Breast epithelium (tissue), 4 donors: ENCODE measurements at regions not wholly inside any gene's neighbourhood (a gene's known extent, or its start where the extent isn't known, plus 50 kb on each side); places are given as distances from the start of the nearest gene placed in this dataset.

Experiments used
- DNase-seq, 2 donors: peaks; one replicate each; pipeline ENCODE4 v3.0.0-alpha.2; 2019; ENCODE audit warnings: low spot score in 2 of 2
- H3K27ac ChIP-seq, 2 donors: fragments of 200-600 bp; sonication (generic) in 1 of 2; one replicate each; pipeline ENCODE4 v1.5.1; 2016 to 2019; ENCODE audit warnings: mild to moderate bottlenecking in 1 of 2
- H3K27me3 ChIP-seq, 2 donors: fragments of 200-600 bp; sonication (generic) in 1 of 2; one replicate each; pipeline versions ENCODE4 v1.5.1 to v1.6.0; 2017 to 2019; ENCODE audit warnings: control low read depth in 1 of 2, mild to moderate bottlenecking in 1 of 2
- H3K36me3 ChIP-seq: fragments of 200-600 bp; one replicate; pipeline ENCODE4 v1.5.1; 2019
- H3K4me1 ChIP-seq, 2 donors: fragments of 200-600 bp; sonication (generic); one replicate each; pipeline ENCODE4 v1.5.1; 2016 to 2019; ENCODE audit warnings: control low read depth in 1 of 2
- H3K4me3 ChIP-seq, 3 donors: fragments of 200-600 bp; sonication (generic); 1 replicate in 2 of 3; 2 replicates in 1 of 3; pipeline ENCODE4 v1.5.1; 2016 to 2019; ENCODE audit warnings: mild to moderate bottlenecking in 3 of 3, moderate library complexity in 2 of 3
- H3K9me3 ChIP-seq, 2 donors: fragments of 200-600 bp; sonication (generic) in 1 of 2; one replicate each; pipeline ENCODE4 v1.5.1; 2016 to 2019; ENCODE audit warnings: control low read depth in 1 of 2
- POLR2A ChIP-seq: fragments of 450-650 bp; IDR thresholded peaks from one replicate; pipeline ENCODE4 v1.6.1; 2016; ENCODE audit warnings: antibody characterized with exemption, mild to moderate bottlenecking, moderate library complexity
- POLR2AphosphoS5 ChIP-seq, 3 donors: sonication (generic); formaldehyde crosslinking; IDR thresholded peaks; one replicate each; pipeline ENCODE4 v1.6.1; 2017; ENCODE audit warnings: antibody characterized with exemption in 3 of 3
- intact Hi-C: fragments of 100-400 bp; cut with DNase I; formaldehyde crosslinking; loops from one replicate; pipeline ENCODE4 v1.15.1; 2023; ENCODE audit warnings: low total_unique reads
- TF ChIP-seq, protein P1 (sequence below), 3 donors: fragments of 450-650 bp; IDR thresholded peaks; one replicate each; pipeline ENCODE4 v1.5.1; 2016 to 2017; ENCODE audit warnings: antibody characterized with exemption in 3 of 3, mild to moderate bottlenecking in 3 of 3, moderate library complexity in 3 of 3

DNA sequence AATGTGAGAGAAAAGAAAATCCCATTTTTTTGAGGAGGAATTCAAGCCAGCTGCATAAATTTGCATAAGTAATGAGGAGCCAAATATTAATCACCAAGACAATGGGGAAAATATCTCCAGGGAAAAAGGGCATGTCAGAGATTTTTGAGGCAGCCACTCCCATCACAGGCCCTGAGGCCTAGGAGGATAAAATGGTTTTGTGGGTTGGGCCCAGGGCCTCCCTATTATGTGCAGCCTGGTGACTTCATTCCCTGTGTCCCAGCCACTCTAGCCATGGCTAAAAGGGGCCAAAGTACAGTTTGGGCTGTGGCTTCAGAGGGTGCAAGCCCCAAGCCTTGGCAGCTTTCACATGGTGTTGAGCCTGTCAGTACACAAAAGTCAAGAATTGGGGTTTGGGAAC is 1051.0 kb upstream of the FOXG1 start:
- H3K9me3 ChIP-seq: peaks cover 9 to 19% of the 10 kb centered on the region in 2 donors
- H3K4me3 ChIP-seq: no peak overlapping the region
- H3K27me3 ChIP-seq: no peaks in the 10 kb centered on the region
- DNase-seq: no peak
- no peak for TF ChIP-seq POLR2AphosphoS5 (IDR thresholded peaks at IDR 0.05)
- no peak for TF ChIP-seq POLR2A
- TF ChIP-seq, protein P1, sequence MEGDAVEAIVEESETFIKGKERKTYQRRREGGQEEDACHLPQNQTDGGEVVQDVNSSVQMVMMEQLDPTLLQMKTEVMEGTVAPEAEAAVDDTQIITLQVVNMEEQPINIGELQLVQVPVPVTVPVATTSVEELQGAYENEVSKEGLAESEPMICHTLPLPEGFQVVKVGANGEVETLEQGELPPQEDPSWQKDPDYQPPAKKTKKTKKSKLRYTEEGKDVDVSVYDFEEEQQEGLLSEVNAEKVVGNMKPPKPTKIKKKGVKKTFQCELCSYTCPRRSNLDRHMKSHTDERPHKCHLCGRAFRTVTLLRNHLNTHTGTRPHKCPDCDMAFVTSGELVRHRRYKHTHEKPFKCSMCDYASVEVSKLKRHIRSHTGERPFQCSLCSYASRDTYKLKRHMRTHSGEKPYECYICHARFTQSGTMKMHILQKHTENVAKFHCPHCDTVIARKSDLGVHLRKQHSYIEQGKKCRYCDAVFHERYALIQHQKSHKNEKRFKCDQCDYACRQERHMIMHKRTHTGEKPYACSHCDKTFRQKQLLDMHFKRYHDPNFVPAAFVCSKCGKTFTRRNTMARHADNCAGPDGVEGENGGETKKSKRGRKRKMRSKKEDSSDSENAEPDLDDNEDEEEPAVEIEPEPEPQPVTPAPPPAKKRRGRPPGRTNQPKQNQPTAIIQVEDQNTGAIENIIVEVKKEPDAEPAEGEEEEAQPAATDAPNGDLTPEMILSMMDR (IDR thresholded peaks at IDR 0.05): no peak
- H3K27ac ChIP-seq: no peak overlapping the region
- intact Hi-C loops: no loop called here
- H3K4me1 ChIP-seq: no peaks in the 10 kb centered on the region
- no peaks in the 10 kb centered on the region for H3K36me3 ChIP-seq

DNA sequence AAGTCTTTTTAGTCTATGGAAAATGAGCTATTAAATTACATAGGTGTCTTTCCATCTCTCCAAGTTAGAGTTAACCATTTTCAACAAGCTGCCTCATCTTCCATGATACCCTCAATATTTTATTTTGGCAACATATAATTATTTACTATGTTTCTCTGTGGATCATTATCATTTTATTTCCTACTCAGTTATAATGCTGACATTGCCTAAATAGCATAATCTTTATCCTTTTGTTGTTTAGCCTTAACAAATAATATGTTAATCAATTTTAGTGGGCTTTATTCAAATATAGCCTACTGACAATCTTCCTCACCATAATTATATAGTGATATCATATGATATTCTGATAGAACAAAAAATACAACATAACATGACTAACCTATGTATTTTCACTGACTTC is 1044.8 kb upstream of the FOXG1 start:
- H3K4me1 ChIP-seq: no peaks in the 10 kb centered on the region
- no peak for TF ChIP-seq POLR2A
- TF ChIP-seq POLR2AphosphoS5 (IDR thresholded peaks at IDR 0.05): no peak
- TF ChIP-seq, protein P1 (IDR thresholded peaks at IDR 0.05): no peak
- peaks cover 0 to 4% of the 10 kb centered on the region in 2 donors for H3K9me3 ChIP-seq
- H3K27ac ChIP-seq: no peak overlapping the region
- no peak for DNase-seq
- no peak overlapping the region for H3K4me3 ChIP-seq
- intact Hi-C loops: loop anchor here (5.0 kb wide), 1 partner anchor 821 kb away; no protein-coding TSS in a partner anchor
- no peaks in the 10 kb centered on the region for H3K27me3 ChIP-seq
- H3K36me3 ChIP-seq: no peaks in the 10 kb centered on the region

DNA sequence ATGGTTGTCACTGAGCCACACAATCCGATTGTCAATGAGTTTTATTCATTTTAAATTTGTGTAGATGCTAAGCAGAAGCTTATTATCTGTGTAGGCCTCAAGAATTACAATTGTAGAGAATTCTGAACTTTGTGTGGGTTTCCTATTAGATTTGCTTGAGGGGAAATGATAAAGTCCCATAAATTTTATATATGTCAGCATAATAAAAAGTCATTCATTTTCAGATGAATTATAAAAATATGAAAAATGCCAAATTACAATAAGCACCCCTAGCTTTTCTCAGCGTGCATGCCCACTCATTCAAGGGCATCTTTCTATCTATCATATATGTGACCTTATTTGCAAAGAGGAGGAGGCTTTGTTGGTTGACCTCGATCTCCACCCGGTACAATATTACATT is 1041.1 kb upstream of the FOXG1 start:
- Histone ChIP-seq H3K27ac (no peak overlapping the region), H3K36me3 (no peaks in the 10 kb centered on the region), H3K9me3 (no peaks in the 10 kb centered on the region), H3K27me3 (no peaks in the 10 kb centered on the region), H3K4me1 (no peaks in the 10 kb centered on the region), H3K4me3 (no peak overlapping the region)
- intact Hi-C loops: no loop called here
- TF ChIP-seq POLR2AphosphoS5 (IDR thresholded peaks at IDR 0.05) (no peak), POLR2A (no peak)
- TF ChIP-seq, protein P1 (IDR thresholded peaks at IDR 0.05): no peak
- DNase-seq: no peak

DNA sequence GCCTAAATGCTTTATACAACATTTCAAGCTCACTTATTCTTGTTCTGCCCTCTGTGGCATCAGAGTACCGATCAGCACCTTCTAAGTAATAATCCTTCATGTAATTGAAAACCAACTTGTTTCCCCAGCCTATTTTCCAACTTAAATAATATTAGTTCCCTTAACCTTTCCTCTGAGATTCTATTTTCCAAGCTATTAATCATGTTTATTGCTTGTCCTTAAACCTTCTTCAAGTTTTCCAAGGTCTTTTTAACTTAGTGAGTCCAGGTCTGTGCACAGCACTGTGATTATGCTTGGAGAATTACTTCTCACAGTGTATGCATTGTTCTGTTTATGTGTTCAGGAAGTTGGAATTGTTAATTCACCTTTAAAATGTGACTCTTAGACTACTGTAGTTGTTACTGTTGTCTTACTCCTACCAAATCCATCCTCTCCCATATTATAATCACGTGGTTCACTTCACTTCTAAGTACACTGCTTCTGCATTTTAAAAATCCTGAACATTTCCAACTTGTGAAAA is 1039.3 kb upstream of the FOXG1 start:
- Histone ChIP-seq H3K4me1 (no peaks in the 10 kb centered on the region), H3K27me3 (no peaks in the 10 kb centered on the region), H3K27ac (no peak overlapping the region), H3K36me3 (no peaks in the 10 kb centered on the region), H3K9me3 (no peaks in the 10 kb centered on the region), H3K4me3 (no peak overlapping the region)
- DNase-seq: no peak
- intact Hi-C loops: no loop called here
- TF ChIP-seq POLR2AphosphoS5 (IDR thresholded peaks at IDR 0.05) (no peak), POLR2A (no peak)

DNA sequence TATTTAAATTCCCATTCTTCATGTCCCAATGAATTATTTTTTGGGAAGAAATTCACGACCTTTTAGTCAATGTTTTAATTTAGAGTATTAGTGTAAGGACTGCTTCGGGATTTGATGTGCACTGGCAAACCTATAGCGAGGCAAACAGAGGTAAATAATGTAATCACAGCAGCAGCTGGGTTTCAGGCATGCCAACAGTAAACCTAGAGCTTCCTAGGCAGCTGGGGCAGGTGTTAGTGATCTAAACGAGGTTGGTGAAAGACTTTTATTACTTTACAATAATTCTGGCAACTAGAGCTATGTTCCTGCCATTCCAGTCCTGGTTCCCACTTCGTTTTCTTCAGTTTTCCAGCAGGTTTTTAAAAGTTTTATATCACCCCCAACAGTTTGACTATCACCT is 1036.4 kb upstream of the FOXG1 start:
- Histone ChIP-seq H3K36me3 (no peaks in the 10 kb centered on the region), H3K4me3 (no peak overlapping the region), H3K27ac (no peak overlapping the region), H3K27me3 (no peaks in the 10 kb centered on the region), H3K9me3 (no peaks in the 10 kb centered on the region), H3K4me1 (no peaks in the 10 kb centered on the region)
- intact Hi-C loops: no loop called here
- no peak for DNase-seq
- TF ChIP-seq POLR2A: no peak
- no peak for TF ChIP-seq POLR2AphosphoS5 (IDR thresholded peaks at IDR 0.05)
- TF ChIP-seq, protein P1 (IDR thresholded peaks at IDR 0.05): no peak
